Endothelial cell (in vitro differentiated cells): ENCODE measurements at regions not wholly inside any gene's neighbourhood (a gene's known extent, or its start where the extent isn't known, plus 50 kb on each side); places are given as distances from the start of the nearest gene placed in this dataset.
"Not testable (repeated sequence)": the region's sequence is repeated elsewhere in the genome, so short reads cannot be mapped to it uniquely, and the experiment has no call there.

Experiments
- DNase-seq: peaks from one replicate; pipeline ENCODE4 v3.0.0; 2021; ENCODE audit warnings: low spot score
- H3K27ac Mint-ChIP-seq: one replicate; pipeline ENCODE4 v1.8.0; 2021; ENCODE audit warnings: mixed read lengths, inconsistent platforms; ENCODE audit not compliant: unreplicated experiment
- H3K27me3 Mint-ChIP-seq: one replicate; pipeline ENCODE4 v1.8.0; 2021; ENCODE audit warnings: mild to moderate bottlenecking, moderate library complexity, mixed read lengths, inconsistent platforms; ENCODE audit not compliant: unreplicated experiment
- H3K36me3 Mint-ChIP-seq: one replicate; pipeline ENCODE4 v1.8.0; 2021; ENCODE audit warnings: mild to moderate bottlenecking, low read depth, mixed read lengths, inconsistent platforms; ENCODE audit not compliant: unreplicated experiment
- H3K4me1 Mint-ChIP-seq: one replicate; pipeline ENCODE4 v1.8.0; 2021; ENCODE audit warnings: mild to moderate bottlenecking, mixed read lengths, inconsistent platforms; ENCODE audit not compliant: unreplicated experiment
- H3K4me3 Mint-ChIP-seq: one replicate; pipeline ENCODE4 v1.8.0; 2021; ENCODE audit warnings: mild to moderate bottlenecking, mixed read lengths, inconsistent platforms; ENCODE audit not compliant: unreplicated experiment
- H3K9me3 Mint-ChIP-seq: one replicate; pipeline ENCODE4 v1.8.0; 2021; ENCODE audit warnings: mixed read lengths, inconsistent platforms; ENCODE audit not compliant: unreplicated experiment
- CTCF ChIP-seq: fragments of 200-600 bp; sonication (generic); IDR thresholded peaks from one replicate; pipeline ENCODE4 v1.5.0; 2021; ENCODE audit warnings: antibody characterized with exemption; ENCODE audit not compliant: unreplicated experiment

GRCh38 chr13:21291840-21292239 lies 115.4 kb downstream of the MRPL57 start:
- Mint-ChIP-seq H3K27me3 (peaks cover 3% of the 10 kb centered on the region), H3K36me3 (no peaks in the 10 kb centered on the region), H3K4me1 (no peaks in the 10 kb centered on the region), H3K27ac (no peak overlapping the region), H3K4me3 (no peak overlapping the region), H3K9me3 (no peaks in the 10 kb centered on the region)
- TF ChIP-seq CTCF: no peak
- DNase-seq: no peak

GRCh38 chr13:21296991-21297390 lies 120.5 kb downstream of the MRPL57 start:
- Mint-ChIP-seq H3K4me3 (peak overlapping the region; percentile 95), H3K27ac (peak overlapping the region; percentile 44), H3K4me1 (peaks cover 16% of the 10 kb centered on the region)
- peak; percentile 51 for DNase-seq
- not testable (repeated sequence) for H3K27me3 Mint-ChIP-seq, H3K36me3 Mint-ChIP-seq, H3K9me3 Mint-ChIP-seq

GRCh38 chr13:21297447-21297846 lies 121.0 kb downstream of the MRPL57 start:
- H3K27ac Mint-ChIP-seq: peak overlapping the region; percentile 44
- DNase-seq: no peak
- peaks cover 6% of the 10 kb centered on the region for H3K27me3 Mint-ChIP-seq
- peaks cover 16% of the 10 kb centered on the region for H3K4me1 Mint-ChIP-seq
- no peaks in the 10 kb centered on the region for H3K9me3 Mint-ChIP-seq
- TF ChIP-seq CTCF: no peak
- H3K36me3 Mint-ChIP-seq: no peaks in the 10 kb centered on the region
- peak overlapping the region; percentile 95 for H3K4me3 Mint-ChIP-seq

GRCh38 chr13:21297914-21298831 lies 121.7 kb downstream of the MRPL57 start:
- peak; percentile 79 for TF ChIP-seq CTCF
- Mint-ChIP-seq H3K9me3 (no peaks in the 10 kb centered on the region), H3K4me3 (peak overlapping the region; percentile 95), H3K27ac (peak overlapping the region; percentile 44), H3K27me3 (peaks cover 6% of the 10 kb centered on the region), H3K4me1 (peaks cover 16% of the 10 kb centered on the region), H3K36me3 (no peaks in the 10 kb centered on the region)
- peak; percentile 81 for DNase-seq

- no peak for DNase-seq
- Mint-ChIP-seq H3K4me3 (no peak overlapping the region), H3K36me3 (no peaks in the 10 kb centered on the region), H3K27me3 (peaks cover 1% of the 10 kb centered on the region), H3K27ac (no peak overlapping the region), H3K4me1 (peaks cover 3% of the 10 kb centered on the region), H3K9me3 (no peaks in the 10 kb centered on the region)
- no peak for TF ChIP-seq CTCF
These were observed 127.8 kb downstream of the MRPL57 start for GRCh38 chr13:21304256-21304655.

- DNase-seq, H3K27ac Mint-ChIP-seq, H3K4me1 Mint-ChIP-seq, H3K27me3 Mint-ChIP-seq, H3K9me3 Mint-ChIP-seq, H3K4me3 Mint-ChIP-seq, H3K36me3 Mint-ChIP-seq: not testable (repeated sequence)
These were observed 130.0 kb downstream of the MRPL57 start for GRCh38 chr13:21306300-21307073.

GRCh38 chr13:21307158-21307557 lies 130.7 kb downstream of the MRPL57 start:
- H3K36me3 Mint-ChIP-seq, DNase-seq, H3K9me3 Mint-ChIP-seq, H3K27ac Mint-ChIP-seq, H3K27me3 Mint-ChIP-seq, H3K4me1 Mint-ChIP-seq, H3K4me3 Mint-ChIP-seq: not testable (repeated sequence)
